ENCODE measurements at regions not wholly inside any gene's neighbourhood (a gene's known extent, or its start where the extent isn't known, plus 50 kb on each side); places are given as distances from the start of the nearest gene placed in this dataset.
"Not testable (repeated sequence)": the region's sequence is repeated elsewhere in the genome, so short reads cannot be mapped to it uniquely, and the experiment has no call there.

DNA sequence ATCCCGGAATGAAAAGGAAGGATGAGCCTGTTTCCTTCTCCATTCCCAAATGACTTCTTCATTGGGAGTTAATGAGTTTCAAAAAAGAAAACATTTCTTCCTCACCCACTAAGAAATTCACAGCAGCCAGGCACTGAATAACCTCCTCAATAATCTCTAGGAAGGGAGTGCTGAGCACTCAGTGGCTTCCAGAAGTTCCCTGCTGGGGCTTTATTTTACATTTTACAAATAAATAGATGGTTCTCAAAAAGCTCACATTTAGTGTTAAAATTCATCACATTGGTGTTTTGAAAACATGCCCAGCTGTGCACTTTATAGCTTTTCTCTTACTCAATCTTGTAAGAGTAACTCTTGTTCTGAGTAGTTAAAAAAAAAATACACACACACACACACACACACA, 148.9 kb upstream of the PFKP start:
- no peak for DNase-seq

DNA sequence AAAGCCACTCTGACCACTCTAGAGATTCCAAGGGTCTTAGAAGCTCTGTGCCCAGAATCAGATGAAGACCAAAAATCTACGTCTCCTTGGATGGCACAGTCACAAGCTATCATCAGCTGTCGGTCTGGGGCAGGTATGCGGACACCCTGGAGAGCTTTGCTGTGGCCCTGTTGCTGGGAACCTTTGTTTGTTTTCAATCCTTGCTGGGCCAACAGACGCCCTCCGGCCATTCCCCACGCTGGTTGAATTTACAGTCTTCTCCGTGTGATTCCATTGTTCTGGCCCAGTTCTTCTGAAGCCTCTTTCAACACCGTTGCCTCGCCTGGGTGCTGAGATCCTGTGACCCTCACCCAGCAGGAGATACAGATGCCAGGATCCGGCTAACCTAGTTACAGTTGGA, 149.4 kb upstream of the PFKP start:
- DNase-seq = no peak

DNA sequence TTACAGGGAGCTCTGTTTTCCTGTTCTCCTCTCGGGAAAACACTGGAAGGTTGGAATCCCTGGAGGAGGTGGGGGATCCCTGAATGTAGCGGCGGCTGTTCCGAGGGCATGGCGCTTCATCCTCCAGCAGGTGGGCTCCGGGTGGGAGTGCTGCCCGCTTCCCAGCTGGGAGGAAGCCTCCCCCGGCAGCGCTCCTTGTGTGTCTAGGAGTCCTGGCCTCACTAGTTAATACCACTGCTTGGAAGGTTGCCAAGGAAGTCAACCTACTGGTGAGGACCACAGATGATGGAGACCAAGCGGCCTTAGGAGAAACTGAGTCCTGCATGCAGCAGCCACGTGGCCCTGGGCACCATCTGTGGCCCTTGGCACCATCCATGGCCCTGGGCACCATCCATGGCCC, 151.9 kb upstream of the PFKP start:
- no peak for DNase-seq

DNA sequence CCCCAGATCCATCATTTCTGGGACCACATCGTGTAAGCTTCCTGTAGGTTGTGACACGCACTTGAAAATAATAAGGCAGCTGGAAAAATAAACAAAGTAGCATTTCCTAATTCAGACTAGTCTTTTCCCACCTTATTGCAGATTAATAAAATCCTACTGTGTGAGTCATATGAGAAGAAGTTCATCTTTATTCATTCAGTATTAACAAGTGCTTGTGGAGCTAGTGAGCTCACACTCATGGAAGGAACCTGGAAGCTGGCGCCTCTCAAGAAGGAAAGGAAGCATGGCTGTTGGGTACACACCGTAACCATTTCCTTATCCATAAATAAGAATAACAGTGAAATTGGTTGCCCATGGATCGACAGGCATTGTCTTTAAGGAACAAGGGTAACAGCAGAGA, 152.6 kb upstream of the PFKP start:
- no peak for DNase-seq

DNA sequence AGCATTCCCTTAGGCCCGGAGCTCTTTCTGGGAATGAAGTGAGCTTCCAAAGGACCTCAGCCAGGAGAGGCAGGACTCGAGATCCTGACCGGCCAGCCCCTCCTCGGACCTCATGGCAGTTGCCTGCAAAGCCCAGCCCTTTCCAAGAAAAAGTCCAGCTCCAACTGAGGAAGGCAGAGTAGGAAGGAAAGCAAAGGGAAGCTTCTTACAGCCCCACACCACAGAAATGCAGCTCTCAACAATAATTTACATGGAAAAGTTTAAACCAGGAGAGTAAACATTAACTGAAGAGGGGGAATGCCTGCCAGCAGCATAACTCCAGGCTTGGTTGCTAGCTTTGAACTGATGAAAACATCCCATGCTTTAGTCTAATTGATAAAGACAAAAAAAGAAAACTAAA, 153.9 kb upstream of the PFKP start:
- no peak for DNase-seq

DNA sequence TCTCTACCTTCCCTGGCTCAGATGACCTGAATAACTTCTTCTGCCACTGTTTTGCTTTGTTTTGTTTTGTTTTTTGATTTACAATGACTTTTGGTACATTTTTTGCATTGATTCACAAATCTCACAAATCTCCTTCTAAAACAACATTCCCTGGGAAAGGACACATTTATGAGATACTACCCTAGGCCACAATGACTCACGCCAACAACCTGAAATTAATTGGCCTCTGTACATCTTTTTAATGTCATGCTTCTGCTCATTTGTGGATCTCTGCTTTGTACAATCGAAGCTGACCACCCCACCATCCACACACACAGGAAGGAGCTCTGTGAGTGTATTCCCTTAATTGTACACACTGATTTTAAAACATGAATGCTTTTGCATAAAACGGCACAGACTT, 156.7 kb upstream of the PFKP start:
- no peak for DNase-seq

DNA sequence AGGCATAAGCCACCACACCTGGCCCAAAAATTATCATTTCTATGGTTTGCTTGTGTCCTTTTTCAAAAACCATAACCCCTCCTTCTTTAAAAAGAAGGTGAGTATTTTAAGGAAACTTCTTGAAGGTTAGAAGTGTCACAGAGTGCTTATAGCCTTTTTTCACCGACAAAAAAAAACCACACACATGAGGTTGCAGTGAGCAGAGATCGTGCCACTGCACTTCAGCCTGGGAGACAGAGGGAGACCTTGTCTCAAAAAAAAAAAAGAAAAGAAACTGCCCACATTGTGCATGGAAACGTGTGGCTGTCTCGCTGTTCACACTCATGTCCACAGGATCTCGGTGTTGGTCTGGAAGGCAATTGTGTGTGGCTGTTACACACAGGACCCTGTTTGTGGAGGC, 157.4 kb upstream of the PFKP start:
- DNase-seq = no peak

DNA sequence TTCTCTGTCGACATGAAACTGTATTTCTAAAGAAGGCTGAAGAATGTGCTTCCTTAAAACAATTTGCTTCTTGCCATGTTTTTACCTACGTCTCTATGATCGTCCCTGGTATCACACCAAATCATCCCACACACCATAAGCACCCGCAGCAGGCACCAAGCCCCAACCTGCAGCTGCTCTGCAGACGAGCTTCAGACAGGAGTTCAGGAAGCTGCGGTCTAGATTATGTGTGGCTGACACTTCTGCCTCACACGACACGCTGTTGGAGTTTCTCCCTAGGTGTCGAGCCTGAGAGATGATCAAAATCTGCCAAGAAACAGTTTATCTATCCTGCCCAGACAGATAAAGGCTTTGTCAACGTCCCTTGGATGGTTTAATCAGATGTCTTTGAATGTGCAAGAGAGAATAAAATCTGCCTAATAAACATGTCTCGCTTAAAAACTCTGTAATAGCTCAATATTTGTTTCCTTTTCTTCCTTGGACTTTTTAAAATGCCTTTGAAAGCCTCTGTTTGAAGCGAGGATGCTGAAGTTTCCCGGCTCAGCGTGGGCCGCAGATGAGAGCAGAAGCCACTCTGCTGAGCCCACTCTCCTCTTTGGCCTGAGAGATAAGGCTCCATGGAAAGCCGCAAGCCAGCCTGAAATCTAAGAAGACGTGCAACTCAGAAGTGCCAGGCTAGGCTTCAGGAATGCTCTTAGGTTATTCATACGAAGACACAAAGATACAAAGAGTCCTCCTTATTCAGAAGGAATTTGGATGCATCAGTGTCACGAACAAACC, 158.3 kb upstream of the PFKP start:
- DNase-seq = no peak

DNA sequence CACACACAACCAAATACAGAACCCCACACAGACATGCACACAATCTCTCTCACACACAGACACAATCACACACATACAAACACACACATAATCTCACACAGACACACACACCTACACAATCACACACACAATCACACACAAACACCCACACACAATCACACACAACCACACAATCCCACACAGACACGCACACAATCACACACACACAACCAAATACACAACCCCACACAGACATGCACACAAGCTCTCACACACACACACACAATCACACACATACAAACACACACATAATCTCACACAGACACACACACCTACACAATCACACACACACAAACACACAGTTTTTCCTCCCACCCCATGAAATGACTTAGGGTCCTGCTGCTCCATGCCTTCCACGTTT, 160.4 kb upstream of the PFKP start:
- DNase-seq = no peak

DNA sequence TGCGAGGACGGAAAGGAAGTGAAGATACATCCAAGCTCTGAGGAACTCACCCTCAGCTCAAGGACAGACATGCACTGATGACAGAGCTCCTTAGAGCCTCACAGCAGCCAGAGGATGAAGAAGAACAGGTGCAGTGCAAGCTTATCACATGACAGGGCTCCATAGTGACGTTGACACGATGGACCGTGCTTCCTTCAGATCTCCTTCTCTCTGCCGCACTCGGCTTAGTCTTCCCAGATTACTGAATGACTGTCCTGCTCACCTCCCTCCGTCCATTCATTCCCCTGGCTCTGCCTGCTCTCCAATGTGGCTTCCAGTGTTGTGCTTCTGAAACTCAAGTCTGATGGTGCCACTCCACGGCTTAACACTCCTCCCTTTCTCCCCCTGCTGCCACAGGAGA, 161.5 kb upstream of the PFKP start:
- no peak for DNase-seq

DNA sequence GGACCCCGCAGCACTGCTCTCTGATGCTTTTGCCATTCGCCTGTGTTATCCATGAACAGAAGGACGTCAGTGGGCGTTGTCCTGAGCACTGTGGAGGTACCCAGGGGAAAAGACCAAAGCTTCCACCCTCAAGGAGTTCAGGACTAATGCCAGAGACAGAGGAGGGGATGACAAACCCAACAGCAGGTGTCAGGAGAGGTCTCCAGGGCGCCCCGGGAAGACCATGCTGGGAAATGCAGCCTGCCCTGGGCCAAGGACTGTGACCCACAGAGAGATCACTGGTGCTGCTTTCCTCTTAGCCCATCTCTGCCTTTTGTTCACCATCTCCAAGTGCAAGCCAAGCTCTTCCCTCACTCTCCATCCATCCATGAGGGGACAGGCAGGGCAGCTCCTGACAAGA, 166.8 kb upstream of the PFKP start:
- no peak for DNase-seq

DNA sequence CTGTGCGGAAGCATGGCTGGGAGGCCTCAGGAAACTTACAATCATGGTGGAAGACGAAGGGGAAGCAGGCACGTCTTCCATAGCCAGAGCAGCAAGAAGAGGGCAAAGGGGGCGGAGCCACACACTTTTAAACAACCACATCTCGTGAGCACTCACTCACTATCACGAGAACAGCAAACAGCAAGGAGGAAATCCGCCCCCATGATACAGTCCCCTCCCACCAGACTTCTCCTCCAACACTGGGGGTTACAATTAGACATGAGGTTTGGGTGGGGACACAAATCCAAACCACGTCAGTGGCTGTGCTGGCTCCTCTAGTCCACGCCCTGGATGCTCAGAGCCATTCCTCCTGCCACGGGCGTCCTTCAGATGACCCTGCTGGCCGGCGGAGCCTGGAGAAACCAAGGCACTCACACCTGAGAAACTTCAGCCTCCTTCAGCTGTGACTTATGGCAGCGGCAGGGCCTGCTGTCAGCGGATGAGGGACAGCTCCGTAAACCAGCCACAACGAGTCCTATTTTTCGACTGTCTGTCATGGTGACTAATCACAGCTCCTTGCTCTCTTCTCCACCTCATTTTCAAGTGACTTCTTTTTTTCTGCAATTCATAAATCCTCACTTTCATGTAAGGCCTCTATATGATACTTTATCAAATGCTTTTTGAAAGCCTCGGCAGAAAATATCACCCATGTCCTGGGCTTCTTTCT, 167.9 kb upstream of the PFKP start:
- DNase-seq = no peak

DNA sequence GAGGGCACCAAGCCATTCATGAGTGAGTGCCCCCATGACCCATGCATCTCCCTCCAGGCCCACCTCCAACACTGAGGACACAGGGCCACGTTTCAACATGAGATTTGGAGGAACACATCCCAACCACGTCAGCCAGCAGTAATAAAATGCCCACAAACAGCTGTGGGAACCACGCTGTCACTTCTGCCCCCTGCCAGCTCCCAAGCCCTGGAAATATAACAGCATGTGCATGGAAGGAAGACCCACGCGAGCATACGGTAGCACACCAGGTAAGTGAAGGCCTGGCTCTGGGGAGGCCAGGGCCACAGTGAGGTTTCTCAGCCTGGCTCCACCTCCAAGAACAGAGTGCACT, 168.9 kb upstream of the PFKP start:
- no peak for DNase-seq

DNA sequence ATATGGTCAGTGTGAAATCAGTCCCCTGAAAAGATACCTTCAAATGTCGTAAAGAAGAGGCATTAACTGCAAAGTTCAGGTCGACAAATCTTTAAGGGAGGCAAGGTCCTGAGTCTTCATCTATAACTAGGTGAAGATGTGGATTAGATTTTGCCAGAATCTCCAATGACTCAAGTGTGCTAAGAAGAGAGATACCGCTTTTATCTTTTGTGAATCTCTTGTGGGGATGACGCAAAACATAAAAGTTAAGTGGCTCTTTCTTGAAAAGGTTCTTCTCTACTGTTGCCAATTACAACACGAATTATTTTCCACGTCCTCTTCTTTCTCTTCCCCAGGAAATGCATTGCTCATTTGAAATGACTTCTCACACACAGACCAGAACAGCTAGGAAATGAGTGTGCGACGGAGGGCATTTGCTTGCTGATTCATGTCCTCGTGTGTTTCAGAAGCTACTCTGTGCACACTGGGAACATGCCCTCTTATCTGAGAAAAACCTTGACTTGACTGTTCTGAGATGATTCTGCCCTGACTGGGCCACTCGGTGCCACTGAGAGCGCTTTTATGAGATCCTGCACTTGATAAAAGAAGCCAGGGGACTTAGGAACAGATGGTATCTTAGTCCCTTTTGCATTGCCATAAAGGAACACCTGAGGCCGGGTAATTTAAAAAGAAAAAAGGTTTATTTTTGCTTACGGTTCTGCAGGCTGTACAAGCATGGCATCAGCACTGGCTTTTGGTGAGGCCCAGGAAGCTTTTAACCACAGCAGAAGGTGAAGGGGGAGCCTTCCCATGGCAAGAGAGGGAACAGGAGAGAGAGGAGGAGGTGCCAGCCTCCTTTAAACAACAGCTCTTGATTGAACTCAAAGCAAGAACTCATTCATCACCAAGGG, 169.5 kb upstream of the PFKP start:
- DNase-seq = no peak

DNA sequence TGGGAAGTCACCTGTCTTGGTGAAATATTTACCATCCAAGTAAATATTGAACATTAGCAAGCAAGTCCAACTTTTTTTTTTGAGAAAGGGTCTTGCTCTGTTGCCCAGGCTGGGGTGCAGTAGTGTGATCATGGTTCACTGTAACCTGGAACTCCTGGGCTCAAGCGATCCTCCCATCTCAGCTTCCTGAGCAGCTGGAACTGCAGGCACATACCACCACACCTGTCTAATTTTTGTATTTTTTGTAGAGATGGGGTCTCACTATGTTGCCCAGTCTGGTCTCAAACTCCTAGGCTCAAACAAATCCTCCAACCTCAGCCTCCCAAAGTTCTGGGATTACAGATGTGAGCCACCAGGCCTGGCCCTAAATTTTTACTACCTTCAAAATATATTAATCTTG, 171.0 kb upstream of the PFKP start:
- not testable (repeated sequence) for DNase-seq

DNA sequence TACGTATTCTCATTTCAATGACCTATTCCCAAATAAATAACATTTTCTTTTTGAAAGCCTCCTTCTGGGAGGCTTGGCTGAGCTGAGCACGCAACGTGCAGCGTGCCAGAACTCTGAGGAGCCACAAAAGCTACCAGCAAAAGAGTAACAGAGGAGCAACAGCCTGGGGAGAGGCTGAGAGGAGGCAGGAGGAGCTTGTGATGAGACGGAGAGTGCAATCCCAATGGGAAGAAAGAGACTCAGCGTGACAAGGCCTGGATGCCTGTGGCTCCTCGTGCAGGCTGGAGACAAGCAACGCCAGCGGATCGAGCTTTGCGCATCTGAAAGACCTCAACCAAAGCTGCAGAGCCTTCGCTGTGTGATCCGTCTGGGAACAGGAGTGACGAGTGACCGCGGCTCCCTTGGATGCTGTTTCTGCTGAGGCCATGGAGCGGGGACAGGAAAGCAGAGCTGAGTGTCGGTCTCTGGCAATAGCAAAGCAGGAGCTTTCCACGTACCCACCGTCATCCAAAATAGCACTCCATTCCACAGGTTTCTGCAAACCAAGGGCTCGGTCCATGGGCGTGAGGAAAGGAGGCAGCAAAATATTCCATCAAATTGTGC, 171.7 kb upstream of the PFKP start:
- no peak for DNase-seq

DNA sequence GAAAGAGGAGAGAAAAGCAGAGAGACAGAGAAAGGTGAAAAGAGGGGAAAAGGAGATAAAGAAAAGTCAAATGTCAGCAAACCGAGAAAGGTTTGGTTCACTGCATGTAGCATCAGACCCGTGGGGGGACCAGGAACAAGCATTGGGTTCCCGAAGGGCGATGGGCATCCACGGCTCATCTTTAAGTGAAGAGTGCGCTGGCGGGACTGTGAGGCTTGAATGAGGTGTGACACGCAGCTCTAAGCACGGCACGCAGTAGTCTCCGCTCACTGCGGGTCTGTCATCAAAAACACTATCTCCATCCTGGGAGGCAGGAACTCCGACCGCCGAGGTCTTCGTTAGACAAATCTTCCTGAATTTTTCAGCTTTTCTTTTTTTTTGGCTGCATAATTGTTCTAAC, 173.4 kb upstream of the PFKP start:
- DNase-seq = no peak

DNA sequence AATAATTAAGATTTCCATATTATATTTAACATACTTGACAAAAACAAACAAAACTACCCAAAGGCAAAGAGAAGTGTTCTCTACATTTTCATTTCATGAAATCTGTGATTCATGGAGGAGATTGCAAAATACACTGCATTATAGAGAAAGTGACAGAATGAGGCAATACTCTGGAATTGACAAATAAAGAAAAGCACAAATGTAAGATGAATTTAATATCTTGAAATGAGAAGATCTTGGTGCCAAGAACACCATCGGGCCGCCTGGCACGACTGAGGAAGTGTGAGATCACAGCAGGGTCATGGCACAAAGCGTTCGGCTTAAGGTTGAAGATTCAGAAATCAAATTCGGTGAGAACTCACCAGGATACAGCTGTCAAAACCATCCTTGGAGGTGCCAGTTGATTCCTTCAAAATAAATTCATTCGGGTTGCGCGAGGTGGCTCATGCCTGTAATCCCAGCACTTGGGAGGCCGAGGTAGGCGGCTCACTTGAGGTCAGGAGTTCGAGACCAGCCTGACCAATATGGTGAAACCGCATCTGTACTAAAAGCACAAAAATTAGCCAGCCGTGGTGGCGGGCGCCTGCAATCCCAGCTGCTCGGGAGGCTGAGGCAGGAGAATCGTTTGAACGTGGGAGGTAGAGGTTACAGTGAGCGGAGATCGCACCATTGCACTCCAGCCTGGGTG, 174.0 kb upstream of the PFKP start:
- no peak for DNase-seq

DNA sequence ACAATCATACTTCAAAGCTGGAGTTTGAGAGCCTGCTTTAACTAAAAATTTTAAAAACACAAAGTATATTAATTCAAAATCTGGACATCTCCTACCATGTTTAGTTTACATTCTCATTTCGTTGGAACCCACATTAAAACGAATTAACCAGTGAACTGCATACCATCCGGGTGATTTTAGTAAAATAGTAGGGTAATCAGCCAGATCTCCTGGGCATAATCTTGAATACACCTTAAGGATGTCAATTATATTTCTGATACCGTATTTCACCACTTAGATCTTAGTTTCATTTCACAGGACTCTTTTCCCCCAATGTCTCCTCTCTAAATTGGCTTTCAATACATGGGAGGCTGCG, 175.6 kb upstream of the PFKP start:
- no peak for DNase-seq

DNA sequence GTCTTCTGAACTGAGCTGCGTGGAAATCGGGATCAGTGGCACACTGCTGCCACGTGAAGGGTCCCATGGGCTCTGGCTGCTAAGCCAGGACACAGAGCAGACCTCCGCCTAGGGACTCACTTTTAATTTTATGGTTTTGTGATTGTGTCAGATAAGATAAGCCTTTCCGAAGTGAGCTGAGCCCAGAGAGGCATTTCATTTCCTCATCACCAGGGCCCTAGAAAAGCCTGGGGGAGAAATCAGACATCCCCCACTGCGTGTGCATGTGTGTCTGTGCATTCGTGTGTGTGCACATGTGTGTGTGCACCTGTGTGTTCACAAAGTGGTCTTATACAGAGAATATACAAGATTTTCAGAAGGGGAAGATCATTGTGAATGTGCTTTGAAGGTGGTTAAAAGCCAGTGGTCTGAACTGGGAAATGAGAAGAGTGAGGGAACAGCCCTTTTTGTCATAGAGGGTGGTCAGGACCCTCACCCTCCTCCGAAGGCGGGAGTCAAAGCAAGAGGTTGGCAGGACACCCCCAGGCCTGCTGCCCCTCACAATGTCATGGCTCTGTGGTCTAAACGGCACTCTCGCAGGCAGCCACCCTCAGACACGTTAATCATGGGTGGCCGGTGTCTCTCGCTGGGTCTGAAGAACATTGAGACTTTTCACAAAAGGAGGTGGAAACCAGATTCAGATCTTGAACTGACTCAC, 176.1 kb upstream of the PFKP start:
- no peak for DNase-seq

DNA sequence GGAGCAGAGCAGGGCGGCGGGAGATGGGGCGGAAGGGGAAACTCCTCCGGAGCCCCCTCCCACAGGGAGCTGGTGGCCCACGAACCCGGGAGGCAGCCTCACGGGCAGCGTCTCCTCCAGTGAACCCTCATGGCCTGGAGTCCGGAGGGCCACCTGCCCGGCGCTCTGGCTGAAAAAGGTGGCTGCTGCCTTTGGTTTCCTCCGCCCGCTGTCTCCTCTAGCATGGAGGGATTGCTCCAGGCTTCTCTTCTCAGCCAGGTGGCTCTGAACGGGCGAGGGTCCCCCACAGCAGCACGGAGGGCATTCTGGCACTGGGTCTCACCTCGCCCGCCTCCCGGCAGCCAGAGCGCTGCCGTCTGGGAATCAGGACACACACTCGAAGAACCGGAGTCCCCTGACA, 177.3 kb upstream of the PFKP start:
- no peak for DNase-seq

DNA sequence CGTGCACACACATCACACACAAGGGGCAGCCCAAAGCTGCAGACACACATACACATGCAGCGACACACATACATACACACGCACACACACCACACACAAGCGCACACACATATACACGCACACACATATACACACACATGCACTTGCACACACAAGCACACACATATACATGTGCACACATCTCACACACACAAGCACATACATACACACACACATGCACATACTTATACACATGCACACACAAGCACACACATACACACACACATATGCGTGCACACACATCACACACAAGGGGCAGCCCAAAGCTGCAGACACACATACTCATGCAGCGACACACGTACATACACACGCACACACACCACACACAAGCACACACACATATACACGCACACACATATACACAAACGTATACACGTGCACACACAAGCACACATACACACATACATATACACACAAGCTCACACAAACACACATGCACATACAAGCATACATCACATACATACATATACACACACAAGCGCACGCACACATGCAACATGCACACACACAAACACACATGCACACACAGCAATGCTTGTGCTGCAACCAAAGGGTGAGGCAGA, 178.8 kb upstream of the PFKP start:
- DNase-seq = no peak
